Endothelial cell of umbilical vein (primary cell): ENCODE measurements at regions not wholly inside any gene's neighbourhood (a gene's known extent, or its start where the extent isn't known, plus 50 kb on each side); places are given as distances from the start of the nearest gene placed in this dataset.

Experiments
- BruUV-seq: library from RNA; stranded (reverse); fragments of 400-500 nt; replicated peaks from 2 replicates; lab custom pipeline; 2021; lab: Mats Ljungman, UMichigan
- CTCF ChIA-PET: fragments of 300-600, 350-600 bp; sonication (Branson Sonifier 250); formaldehyde crosslinking; loops from one replicate; lab custom pipeline; 2021; ENCODE audit warnings: antibody characterized with exemption, inconsistent platforms; lab: Charles Lee
- POLR2A ChIA-PET: fragments of 300-600, 350-600 bp; sonication (Branson Sonifier 250); formaldehyde crosslinking; loops from one replicate; lab custom pipeline; 2021; ENCODE audit warnings: antibody characterized with exemption, inconsistent platforms; lab: Charles Lee
- DNase-seq: peaks from one replicate; pipeline ENCODE4 v3.0.0-alpha.2; 2011; ENCODE audit warnings: low read depth, low spot score
- FAIRE-seq: peaks from 2 replicates; lab custom pipeline; 2011; peaks lifted over from hg19 to GRCh38; lab: Jason Lieb, UNC
- H2AFZ ChIP-seq: 2 replicates; pipeline ENCODE4 v1.6.0; 2012; ENCODE audit warnings: low read depth, low read length, control low read depth, inconsistent platforms
- H3K27ac ChIP-seq: 2 replicates; pipeline ENCODE4 v1.5.1; 2011; ENCODE audit warnings: low read depth, mild to moderate bottlenecking, control low read depth, low read length, moderate library complexity; ENCODE audit not compliant: insufficient read depth
- H3K27me3 ChIP-seq, 2 experiments: 2 replicates each; pipeline versions ENCODE4 v1.6.0 to v1.6.1; 2011; ENCODE audit warnings: low read length in 2 of 2, mixed read lengths in 1 of 2; ENCODE audit not compliant: control insufficient read depth in 2 of 2, insufficient read depth in 2 of 2
- H3K36me3 ChIP-seq, 2 experiments: 2 replicates in 1 of 2; 3 replicates in 1 of 2; pipeline ENCODE4 v1.5.1; 2011; ENCODE audit warnings: low read length in 2 of 2, mild to moderate bottlenecking in 1 of 2, moderate library complexity in 1 of 2; ENCODE audit not compliant: control insufficient read depth in 2 of 2, insufficient read depth in 2 of 2; ENCODE audit errors: extremely low read depth in 1 of 2
- H3K4me1 ChIP-seq: 3 replicates; pipeline ENCODE4 v1.5.1; 2011; ENCODE audit warnings: mild to moderate bottlenecking, low read length; ENCODE audit not compliant: control insufficient read depth, insufficient read depth; ENCODE audit errors: extremely low read depth
- H3K4me2 ChIP-seq: 2 replicates; pipeline ENCODE4 v1.6.1; 2011; ENCODE audit warnings: low read length, control low read depth, mixed read lengths; ENCODE audit not compliant: insufficient read depth
- H3K4me3 ChIP-seq, 3 experiments: fragments of 200-600 bp in 1 of 3; sonication (generic), shearing (Covaris generic) in 1 of 3; replicated peaks in 1 of 3; 2 replicates each; pipeline ENCODE4 v1.5.1; 2011 to 2016; ENCODE audit warnings: control low read depth in 3 of 3, low read length in 3 of 3, mild to moderate bottlenecking in 2 of 3, inconsistent platforms in 1 of 3, low read depth in 1 of 3, moderate library complexity in 1 of 3; ENCODE audit not compliant: insufficient read depth in 1 of 3
- H3K79me2 ChIP-seq: 2 replicates; pipeline ENCODE4 v1.6.0; 2012; ENCODE audit warnings: low read length, inconsistent platforms; ENCODE audit not compliant: control insufficient read depth, insufficient read depth
- H3K9ac ChIP-seq: replicated peaks from 2 replicates; pipeline ENCODE3; 2011; ENCODE audit warnings: low read length, control low read depth; ENCODE audit not compliant: insufficient read depth; ENCODE audit errors: extremely low read depth
- H3K9me1 ChIP-seq: replicated peaks from 3 replicates; pipeline ENCODE4 v1.6.0; 2011; ENCODE audit warnings: mild to moderate bottlenecking, low read length; ENCODE audit not compliant: control insufficient read depth, insufficient read depth; ENCODE audit errors: extremely low read depth
- H3K9me3 ChIP-seq: replicated peaks from 2 replicates; pipeline ENCODE4 v1.5.1; 2012; ENCODE audit warnings: low read length, inconsistent platforms; ENCODE audit not compliant: control insufficient read depth, insufficient read depth
- H4K20me1 ChIP-seq: replicated peaks from 2 replicates; pipeline ENCODE3; 2011; ENCODE audit warnings: mild to moderate bottlenecking, low read length; ENCODE audit not compliant: control insufficient read depth, insufficient read depth; ENCODE audit errors: extremely low read depth
- EZH2 ChIP-seq: IDR thresholded peaks from 2 replicates; pipeline ENCODE4 v1.6.1; 2012; ENCODE audit warnings: borderline replicate concordance, low read depth, mild to moderate bottlenecking, moderate library complexity, low read length, inconsistent platforms; ENCODE audit not compliant: severe bottlenecking
- FOS ChIP-seq: IDR thresholded peaks from 2 replicates; pipeline ENCODE4 v1.6.1; 2011; ENCODE audit warnings: mild to moderate bottlenecking, low read length, moderate library complexity, borderline replicate concordance; ENCODE audit not compliant: insufficient read depth
- GATA2 ChIP-seq: IDR thresholded peaks from 2 replicates; pipeline ENCODE4 v1.7.0; 2011; ENCODE audit warnings: low read depth, mild to moderate bottlenecking, moderate library complexity, mixed read lengths, low read length; ENCODE audit not compliant: insufficient read length, insufficient read depth
- JUN ChIP-seq: IDR thresholded peaks from 2 replicates; pipeline ENCODE4 v1.6.1; 2011; ENCODE audit warnings: borderline replicate concordance, low read depth; ENCODE audit not compliant: insufficient read length, insufficient read depth
- MYC ChIP-seq: IDR thresholded peaks from one replicate; pipeline ENCODE4 v1.6.1; 2011; ENCODE audit warnings: mild to moderate bottlenecking, low read depth, low read length
- POLR2A ChIP-seq: IDR thresholded peaks from 2 replicates; pipeline ENCODE4 v1.6.1; 2012; ENCODE audit warnings: low read depth, mild to moderate bottlenecking, control low read depth, low read length
- POLR2AphosphoS5 ChIP-seq: IDR thresholded peaks from 2 replicates; pipeline ENCODE4 v1.6.1; 2012; ENCODE audit warnings: low read depth, mild to moderate bottlenecking, control low read depth, low read length, moderate library complexity; ENCODE audit not compliant: insufficient read depth
- dilution Hi-C: fragments of 300-500 bp; cut with MboI; formaldehyde crosslinking; loops from one replicate; pipeline ENCODE4 v1.15.0; 2019; ENCODE audit warnings: low sequenced_read_pairs; ENCODE audit not compliant: extremely low pct_ligation_motif_present
- intact Hi-C: fragments of 100-400 bp; cut with micrococcal nuclease; formaldehyde crosslinking; loops from one replicate; pipeline ENCODE4 v1.10.0; 2022
- TF ChIP-seq, protein P1 (sequence below), 2 donors: IDR thresholded peaks; 1 replicate in 1 of 2; 2 replicates in 1 of 2; pipeline ENCODE4 v1.5.1; 2011; ENCODE audit warnings: low read length in 2 of 2, mild to moderate bottlenecking in 2 of 2, moderate library complexity in 2 of 2, control low read depth in 1 of 2, inconsistent platforms in 1 of 2, low read depth in 1 of 2; ENCODE audit not compliant: insufficient read depth in 1 of 2; ENCODE audit errors: extremely low read depth in 1 of 2
- TF ChIP-seq, protein P2 (sequence below): IDR thresholded peaks from 2 replicates; pipeline ENCODE4 v1.6.1; 2011; ENCODE audit not compliant: insufficient read depth, insufficient read length

DNA sequence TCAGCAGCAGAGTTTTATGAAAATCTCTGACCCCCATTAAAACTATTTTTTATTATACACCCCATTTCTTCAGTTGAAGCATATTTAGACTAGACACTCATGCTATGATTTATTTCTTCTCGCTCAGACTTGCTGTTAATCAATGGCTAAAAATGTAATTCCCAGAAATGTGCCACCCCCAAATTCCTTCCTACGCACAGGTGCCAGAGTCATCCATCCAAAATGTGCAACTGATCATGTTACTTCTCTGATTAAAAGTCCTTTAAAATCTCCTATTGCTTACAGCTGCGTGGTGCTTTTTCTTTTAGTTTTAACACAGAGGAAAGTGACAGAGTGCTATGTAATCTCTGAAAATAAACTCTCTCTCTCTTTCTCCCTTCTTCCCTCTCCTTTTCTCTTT, 954.4 kb downstream of the NCAM2 start:
- intact Hi-C loops: no loop called here
- Histone ChIP-seq H3K4me3 (no peak overlapping the region), H3K36me3 (no peaks in the 10 kb centered on the region), H3K27me3 (no peaks in the 10 kb centered on the region), H3K9me1 (no peaks in the 10 kb centered on the region), H4K20me1 (no peaks in the 10 kb centered on the region), H3K79me2 (no peaks in the 10 kb centered on the region), H3K9me3 (peaks cover 2% of the 10 kb centered on the region), H3K4me2 (no peak overlapping the region), H3K4me1 (no peaks in the 10 kb centered on the region), H3K9ac (no peak overlapping the region), H2AFZ (no peak overlapping the region), H3K27ac (no peak overlapping the region)
- BruUV-seq: no TSS peak
- DNase-seq (no peak), FAIRE-seq (no peak)
- TF ChIP-seq EZH2 (no peak), GATA2 (no peak), MYC (no peak), FOS (no peak)
- TF ChIP-seq, protein P1, sequence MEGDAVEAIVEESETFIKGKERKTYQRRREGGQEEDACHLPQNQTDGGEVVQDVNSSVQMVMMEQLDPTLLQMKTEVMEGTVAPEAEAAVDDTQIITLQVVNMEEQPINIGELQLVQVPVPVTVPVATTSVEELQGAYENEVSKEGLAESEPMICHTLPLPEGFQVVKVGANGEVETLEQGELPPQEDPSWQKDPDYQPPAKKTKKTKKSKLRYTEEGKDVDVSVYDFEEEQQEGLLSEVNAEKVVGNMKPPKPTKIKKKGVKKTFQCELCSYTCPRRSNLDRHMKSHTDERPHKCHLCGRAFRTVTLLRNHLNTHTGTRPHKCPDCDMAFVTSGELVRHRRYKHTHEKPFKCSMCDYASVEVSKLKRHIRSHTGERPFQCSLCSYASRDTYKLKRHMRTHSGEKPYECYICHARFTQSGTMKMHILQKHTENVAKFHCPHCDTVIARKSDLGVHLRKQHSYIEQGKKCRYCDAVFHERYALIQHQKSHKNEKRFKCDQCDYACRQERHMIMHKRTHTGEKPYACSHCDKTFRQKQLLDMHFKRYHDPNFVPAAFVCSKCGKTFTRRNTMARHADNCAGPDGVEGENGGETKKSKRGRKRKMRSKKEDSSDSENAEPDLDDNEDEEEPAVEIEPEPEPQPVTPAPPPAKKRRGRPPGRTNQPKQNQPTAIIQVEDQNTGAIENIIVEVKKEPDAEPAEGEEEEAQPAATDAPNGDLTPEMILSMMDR (IDR thresholded peaks at IDR 0.05; ENCODE audit: extremely low read depth in 1 of 2, insufficient read depth in 1 of 2, low read depth in 1 of 2, low read length in 2 of 2): no peak
- ChIA-PET CTCF (no interaction called here), POLR2A (no interaction called here)
- dilution Hi-C loops: no loop called here

DNA sequence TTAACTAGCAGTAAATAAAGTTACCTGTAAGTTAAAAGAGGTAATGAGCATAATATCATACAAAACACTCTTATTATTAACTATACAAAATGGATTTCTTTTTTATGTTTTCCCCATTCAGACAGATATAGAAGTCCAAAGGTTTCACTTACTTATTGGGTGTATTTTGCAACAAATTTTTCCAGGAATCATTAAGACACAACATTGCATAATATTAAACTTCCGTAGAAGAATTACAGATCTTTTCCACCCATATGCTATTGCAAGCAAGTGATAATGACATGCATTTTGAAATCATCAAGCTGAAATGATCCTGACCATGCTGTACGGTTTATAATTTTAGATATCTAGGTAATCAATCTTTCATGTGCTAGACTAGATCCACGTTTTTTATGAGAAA, 957.0 kb downstream of the NCAM2 start:
- no peak overlapping the region for H3K27ac ChIP-seq
- TF ChIP-seq POLR2A: no peak
- TF ChIP-seq EZH2: no peak
- TF ChIP-seq, protein P1 (IDR thresholded peaks at IDR 0.05; ENCODE audit: extremely low read depth in 1 of 2, insufficient read depth in 1 of 2, low read depth in 1 of 2, low read length in 2 of 2): no peak
- TF ChIP-seq POLR2AphosphoS5: no peak
- TF ChIP-seq JUN: no peak
- TF ChIP-seq, protein P2, sequence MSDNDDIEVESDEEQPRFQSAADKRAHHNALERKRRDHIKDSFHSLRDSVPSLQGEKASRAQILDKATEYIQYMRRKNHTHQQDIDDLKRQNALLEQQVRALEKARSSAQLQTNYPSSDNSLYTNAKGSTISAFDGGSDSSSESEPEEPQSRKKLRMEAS: no peak
- no peak for TF ChIP-seq GATA2
- no peak for TF ChIP-seq MYC
- TF ChIP-seq FOS: no peak
- dilution Hi-C loops: no loop called here
- H3K9me3 ChIP-seq: no peaks in the 10 kb centered on the region
- H3K36me3 ChIP-seq: no peaks in the 10 kb centered on the region
- BruUV-seq: no TSS peak
- H3K9me1 ChIP-seq: no peaks in the 10 kb centered on the region
- no peaks in the 10 kb centered on the region for H3K79me2 ChIP-seq
- H3K4me3 ChIP-seq: no peak overlapping the region
- ChIA-PET CTCF (no interaction called here), POLR2A (no interaction called here)
- intact Hi-C loops: no loop called here
- H4K20me1 ChIP-seq: no peaks in the 10 kb centered on the region
- DNase-seq (no peak), FAIRE-seq (no peak)
- H3K4me2 ChIP-seq: no peak overlapping the region
- H3K9ac ChIP-seq: no peak overlapping the region
- no peaks in the 10 kb centered on the region for H3K4me1 ChIP-seq
- no peak overlapping the region for H2AFZ ChIP-seq
- H3K27me3 ChIP-seq: no peaks in the 10 kb centered on the region
